CMK (cell line): ENCODE measurements at regions not wholly inside any gene's neighbourhood (a gene's known extent, or its start where the extent isn't known, plus 50 kb on each side); places are given as distances from the start of the nearest gene placed in this dataset.
"Not testable (repeated sequence)": the region's sequence is repeated elsewhere in the genome, so short reads cannot be mapped to it uniquely, and the experiment has no call there.

Experiments
- DNase-seq: peaks from one replicate; pipeline ENCODE4 v3.0.0-alpha.2; 2010; ENCODE audit warnings: low read depth

GRCh38 chr2:12453731-12454130, 263.0 kb upstream of the TRIB2 start:
- DNase-seq: no peak

GRCh38 chr2:12455661-12456060, 261.1 kb upstream of the TRIB2 start:
- no peak for DNase-seq

- DNase-seq: peak; percentile 77
Measured at GRCh38 chr2:12456293-12457106, 260.2 kb upstream of the TRIB2 start.

- no peak for DNase-seq
Measured at GRCh38 chr2:12457831-12458230, 258.9 kb upstream of the TRIB2 start.

GRCh38 chr2:12463189-12463588, 253.5 kb upstream of the TRIB2 start:
- no peak for DNase-seq

GRCh38 chr2:12465631-12466135, 251.1 kb upstream of the TRIB2 start:
- no peak for DNase-seq

- no peak for DNase-seq
Measured at GRCh38 chr2:12467303-12467702, 249.4 kb upstream of the TRIB2 start.

GRCh38 chr2:12469141-12469561, 247.6 kb upstream of the TRIB2 start:
- DNase-seq: no peak

GRCh38 chr2:12472265-12472664, 244.5 kb upstream of the TRIB2 start:
- DNase-seq: not testable (repeated sequence)

GRCh38 chr2:12478151-12479064, 238.3 kb upstream of the TRIB2 start:
- DNase-seq: no peak

GRCh38 chr2:12479065-12479601, 237.6 kb upstream of the TRIB2 start:
- no peak for DNase-seq

- no peak for DNase-seq
Measured at GRCh38 chr2:12484536-12485115, 232.1 kb upstream of the TRIB2 start.

GRCh38 chr2:12486205-12487118, 230.3 kb upstream of the TRIB2 start:
- DNase-seq: no peak

- no peak for DNase-seq
Measured at GRCh38 chr2:12487253-12488004, 229.3 kb upstream of the TRIB2 start.

- no peak for DNase-seq
Measured at GRCh38 chr2:12488352-12489318, 228.1 kb upstream of the TRIB2 start.

- DNase-seq: no peak
Measured at GRCh38 chr2:12490641-12491040, 226.1 kb upstream of the TRIB2 start.

- not testable (repeated sequence) for DNase-seq
Measured at GRCh38 chr2:12492360-12492759, 224.4 kb upstream of the TRIB2 start.

- no peak for DNase-seq
Measured at GRCh38 chr2:12493031-12493513, 223.7 kb upstream of the TRIB2 start.
